K562 (cell line): ENCODE measurements at regions not wholly inside any gene's neighbourhood (a gene's known extent, or its start where the extent isn't known, plus 50 kb on each side); places are given as distances from the start of the nearest gene placed in this dataset.

ENCODE experiments used
- ATAC-seq: fragments of 200-7000 bp; cut with Tn5 transposase; 3 replicates; pipeline ENCODE4 v1.9.1; 2020; ENCODE audit warnings: moderate library complexity
- BruUV-seq: library from RNA; stranded (reverse); fragments of 400-500 nt; replicated peaks from 2 replicates; lab custom pipeline; 2021; lab: Mats Ljungman, UMichigan
- CTCF ChIA-PET: fragments of 300-600 bp; formaldehyde crosslinking; extraction: SDS; loops from one replicate; lab custom pipeline; 2021; ENCODE audit warnings: low intra/inter-chr PET ratio; lab: Yijun Ruan, JAX
- POLR2A ChIA-PET: fragments of 300-600, 350-650 bp; sonication (Branson Sonifier 250); formaldehyde crosslinking; extraction: SDS; loops from one replicate; lab custom pipeline; 2021; ENCODE audit warnings: antibody characterized with exemption, inconsistent platforms; lab: Yijun Ruan, JAX
- DNase-seq, 4 experiments: peaks; one replicate each; pipeline versions ENCODE4 v3.0.0 to v3.0.0-alpha.2; 2011 to 2018; ENCODE audit warnings: low spot score in 3 of 4, mixed read lengths in 3 of 4; ENCODE audit errors: extremely low read depth in 1 of 4
- FAIRE-seq: peaks from 2 replicates; lab custom pipeline; 2011; peaks lifted over from hg19 to GRCh38; lab: Jason Lieb, UNC
- H2AFZ ChIP-seq: 2 replicates; pipeline ENCODE4 v1.6.0; 2011; ENCODE audit warnings: low read depth, low read length, control low read depth, inconsistent platforms
- H3K27ac ChIP-seq: fragments of 200-600 bp; 3 replicates; pipeline ENCODE4 v1.8.0; 2011; ENCODE audit warnings: low read depth, mild to moderate bottlenecking, control low read depth, inconsistent platforms, low read length, moderate library complexity, mixed read lengths; ENCODE audit errors: extremely low read depth
- H3K27me3 ChIP-seq, 2 experiments: fragments of 300-600 bp in 1 of 2; 2 replicates in 1 of 2; 3 replicates in 1 of 2; pipeline versions ENCODE4 v1.6.0 to v1.8.0; 2011; ENCODE audit warnings: inconsistent platforms in 2 of 2, low read length in 2 of 2, mild to moderate bottlenecking in 1 of 2, mixed read lengths in 1 of 2, moderate library complexity in 1 of 2; ENCODE audit not compliant: control insufficient read depth in 2 of 2, insufficient read depth in 2 of 2
- H3K36me3 ChIP-seq: fragments of 300-600 bp; 3 replicates; pipeline ENCODE4 v1.8.0; 2011; ENCODE audit warnings: mild to moderate bottlenecking, low read length, inconsistent platforms; ENCODE audit not compliant: control insufficient read depth, insufficient read depth
- H3K4me1 ChIP-seq, 2 experiments: fragments of 200-600 bp in 1 of 2; replicated peaks in 1 of 2; 2 replicates in 1 of 2; 3 replicates in 1 of 2; pipeline versions ENCODE4 v1.5.1 to v1.8.0; 2011; ENCODE audit warnings: inconsistent platforms in 2 of 2, low read length in 2 of 2, mild to moderate bottlenecking in 1 of 2, mixed read lengths in 1 of 2, moderate library complexity in 1 of 2; ENCODE audit not compliant: control insufficient read depth in 2 of 2, insufficient read depth in 2 of 2
- H3K4me2 ChIP-seq: 2 replicates; pipeline ENCODE4 v1.6.1; 2011; ENCODE audit warnings: low read length, control low read depth, inconsistent platforms, mixed read lengths; ENCODE audit not compliant: insufficient read depth
- H3K4me3 ChIP-seq: fragments of 200-600 bp; sonication (generic), shearing (Covaris generic); 2 replicates; pipeline ENCODE4 v1.5.1; 2016; ENCODE audit warnings: control low read depth, inconsistent platforms
- H3K79me2 ChIP-seq: fragments of 200-600 bp; 3 replicates; pipeline ENCODE4 v1.8.0; 2011; ENCODE audit warnings: low read length, inconsistent platforms; ENCODE audit not compliant: control insufficient read depth, insufficient read depth
- H3K9ac ChIP-seq, 2 experiments: 2 replicates each; pipeline versions ENCODE4 v1.6.0 to v1.6.1; 2011; ENCODE audit warnings: low read depth in 2 of 2, low read length in 2 of 2, control low read depth in 1 of 2, inconsistent platforms in 1 of 2, mild to moderate bottlenecking in 1 of 2, mixed read lengths in 1 of 2; ENCODE audit not compliant: insufficient read depth in 1 of 2
- H3K9me1 ChIP-seq: one replicate; pipeline ENCODE4 v1.6.0; 2011; ENCODE audit warnings: inconsistent platforms, mild to moderate bottlenecking, low read length, moderate library complexity; ENCODE audit not compliant: control insufficient read depth, insufficient read depth
- H3K9me3 ChIP-seq: replicated peaks from 2 replicates; pipeline ENCODE4 v1.5.1; 2011; ENCODE audit warnings: low read depth, low read length, inconsistent platforms; ENCODE audit not compliant: control insufficient read depth, insufficient read depth
- H4K20me1 ChIP-seq: replicated peaks from 2 replicates; pipeline ENCODE4 v1.6.1; 2011; ENCODE audit warnings: low read length, inconsistent platforms, mixed read lengths; ENCODE audit not compliant: control insufficient read depth, insufficient read depth
- BHLHE40 ChIP-seq: IDR thresholded peaks from 2 replicates; pipeline ENCODE4 v1.6.1; 2011; ENCODE audit warnings: low read length, improper control_type of control experiment
- CHCHD3 ChIP-seq: fragments of 250-450 bp; sonication (Bioruptor Pico); IDR thresholded peaks from 2 replicates; pipeline ENCODE4 v2.1.2; 2022; ENCODE audit warnings: mild to moderate bottlenecking
- DLX4 ChIP-seq: fragments of 250-450 bp; sonication (Bioruptor Pico); IDR thresholded peaks from 2 replicates; pipeline ENCODE4 v1.6.1; 2021; ENCODE audit warnings: mild to moderate bottlenecking
- DPF2 ChIP-seq: fragments of 450-650 bp; IDR thresholded peaks from 2 replicates; pipeline ENCODE4 v1.6.1; 2016
- ETS1 ChIP-seq: conservative IDR thresholded peaks from 2 replicates; pipeline ENCODE4 v1.6.1; 2011; ENCODE audit warnings: low read depth, mild to moderate bottlenecking, low read length; ENCODE audit not compliant: control insufficient read depth
- HDGF ChIP-seq: fragments of 450-650 bp; IDR thresholded peaks from 2 replicates; pipeline ENCODE4 v1.6.1; 2016
- NR0B1 ChIP-seq: fragments of 450-650 bp; IDR thresholded peaks from one replicate; pipeline ENCODE4 v1.6.1; 2018; ENCODE audit warnings: mild to moderate bottlenecking, moderate library complexity; ENCODE audit not compliant: partially characterized antibody
- POLR2H ChIP-seq: IDR thresholded peaks from 2 replicates; pipeline ENCODE4 v1.6.1; 2016; ENCODE audit warnings: missing genetic modification characterization, low read depth, mild to moderate bottlenecking, control low read depth, missing compliant biosample characterization, moderate library complexity
- POU5F1 ChIP-seq: fragments of 150-350 bp; IDR thresholded peaks from 2 replicates; pipeline ENCODE4 v1.6.1; 2014; ENCODE audit warnings: borderline replicate concordance, low read length, low read depth, mild to moderate bottlenecking; ENCODE audit not compliant: partially characterized antibody
- RBM39 ChIP-seq: fragments of 200-400 bp; formaldehyde crosslinking; optimal IDR thresholded peaks from 2 replicates; pipeline ENCODE3; 2018; ENCODE audit warnings: low read depth, low read length
- RCOR1 ChIP-seq, 2 experiments: IDR thresholded peaks; 2 replicates each; pipeline ENCODE4 v1.6.1; 2012; ENCODE audit warnings: low read depth in 2 of 2, low read length in 2 of 2, borderline replicate concordance in 1 of 2, improper control_type of control experiment in 1 of 2
- SNIP1 ChIP-seq: fragments of 450-650 bp; IDR thresholded peaks from 2 replicates; pipeline ENCODE4 v1.7.1; 2017; ENCODE audit warnings: low read depth, mild to moderate bottlenecking
- SP1 ChIP-seq: sonication (generic); formaldehyde crosslinking; IDR thresholded peaks from 2 replicates; pipeline ENCODE4 v1.8.1; 2022; ENCODE audit warnings: mild to moderate bottlenecking, missing genetic modification reagents
- SRSF7 ChIP-seq: fragments of 200-400 bp; formaldehyde crosslinking; optimal IDR thresholded peaks from 2 replicates; pipeline ENCODE3; 2017; ENCODE audit warnings: mild to moderate bottlenecking, low read depth, low read length
- ZBTB1 ChIP-seq: sonication (generic); formaldehyde crosslinking; IDR thresholded peaks from 2 replicates; pipeline ENCODE4 v1.8.1; 2023; ENCODE audit warnings: missing genetic modification reagents, low read depth, mild to moderate bottlenecking, borderline replicate concordance
- ZNF764 ChIP-seq: fragments of 250-450 bp; sonication (Bioruptor Pico); IDR thresholded peaks from 2 replicates; pipeline ENCODE4 v1.4.0; 2020; ENCODE audit warnings: low read depth, mild to moderate bottlenecking, moderate library complexity
- WGBS: fragments of 100-300 bp; shearing (Covaris generic); methylation state at CpG from one replicate; pipeline ENCODE4 v1.1.6; 2016; ENCODE audit warnings: low coverage, mixed read lengths; ENCODE audit not compliant: insufficient coverage; ENCODE audit errors: missing lambda C conversion rate; 5-methylcytosine and 5-hydroxymethylcytosine counted together
- in situ Hi-C: fragments of 300-500 bp; cut with MboI; formaldehyde crosslinking; loops from 4 replicates; pipeline ENCODE4 v1.15.0; 2018; ENCODE audit warnings: inconsistent platforms, mixed read lengths
- intact Hi-C: fragments of 100-400 bp; cut with micrococcal nuclease; formaldehyde crosslinking; loops from 2 replicates; pipeline ENCODE4 v1.14.2; 2022

GRCh38 chr5:67552773-67553172 is 356.2 kb upstream of the CD180 start:
- in situ Hi-C loops: no loop called here
- WGBS: 0% methylated on average over 1 of the region's 1 CpG

GRCh38 chr5:67549947-67550346 is 353.3 kb upstream of the CD180 start:
- no peaks in the 10 kb centered on the region for H4K20me1 ChIP-seq
- no peaks in the 10 kb centered on the region for H3K36me3 ChIP-seq
- ChIA-PET CTCF (no interaction called here), POLR2A (no interaction called here)
- TF ChIP-seq POU5F1: no peak
- no peak for TF ChIP-seq POLR2H (tag)
- no peak for TF ChIP-seq CHCHD3 (CRISPR knock-in tag)
- no peak for TF ChIP-seq ZBTB1 (CRISPR knock-in tag)
- TF ChIP-seq ETS1: no peak
- TF ChIP-seq HDGF: no peak
- TF ChIP-seq NR0B1: no peak
- TF ChIP-seq RBM39: no peak
- H3K9me3 ChIP-seq: no peaks in the 10 kb centered on the region
- H3K4me1 ChIP-seq: no peaks in the 10 kb centered on the region
- WGBS: 0% methylated on average over 4 of the region's 4 CpGs
- no peaks in the 10 kb centered on the region for H3K27me3 ChIP-seq
- ATAC-seq: no peak
- no peak for DNase-seq
- no peak overlapping the region for H2AFZ ChIP-seq
- no peak for FAIRE-seq
- no TSS peak for BruUV-seq
- H3K4me3 ChIP-seq: no peak overlapping the region
- H3K4me2 ChIP-seq: no peak overlapping the region
- no peak overlapping the region for H3K9ac ChIP-seq
- intact Hi-C loops: no loop called here
- H3K27ac ChIP-seq: no peak overlapping the region
- in situ Hi-C loops: no loop called here
- no peaks in the 10 kb centered on the region for H3K79me2 ChIP-seq
- no peaks in the 10 kb centered on the region for H3K9me1 ChIP-seq

More at GRCh38 chr5:67552773-67553172, 356.2 kb upstream of the CD180 start:
- BruUV-seq: no TSS peak
- intact Hi-C loops: no loop called here
- no peaks in the 10 kb centered on the region for H3K9me3 ChIP-seq
- H2AFZ ChIP-seq: no peak overlapping the region
- H3K27ac ChIP-seq: no peak overlapping the region
- ChIA-PET CTCF (no interaction called here), POLR2A (no interaction called here)
- H3K36me3 ChIP-seq: no peaks in the 10 kb centered on the region
- H3K4me1 ChIP-seq: no peaks in the 10 kb centered on the region
- no peak for TF ChIP-seq ZNF764 (CRISPR knock-in tag)
- no peak for TF ChIP-seq DPF2
- no peak for TF ChIP-seq DLX4 (CRISPR knock-in tag)
- no peak for TF ChIP-seq RCOR1 (IDR thresholded peaks at IDR 0.05; ENCODE audit: borderline replicate concordance in 1 of 2, low read depth in 2 of 2, low read length in 2 of 2)
- TF ChIP-seq SRSF7: no peak
- TF ChIP-seq SP1 (CRISPR knock-in tag): no peak
- no peak for TF ChIP-seq BHLHE40
- no peak for TF ChIP-seq SNIP1
- no peak overlapping the region for H3K4me2 ChIP-seq
- no peaks in the 10 kb centered on the region for H3K27me3 ChIP-seq
- H4K20me1 ChIP-seq: no peaks in the 10 kb centered on the region
- no peak overlapping the region for H3K9ac ChIP-seq
- no peak for FAIRE-seq
- DNase-seq: no peak
- H3K4me3 ChIP-seq: no peak overlapping the region
- no peaks in the 10 kb centered on the region for H3K9me1 ChIP-seq
- H3K79me2 ChIP-seq: no peaks in the 10 kb centered on the region
- no peak for ATAC-seq
